ENCODE measurements at regions not wholly inside any gene's neighbourhood (a gene's known extent, or its start where the extent isn't known, plus 50 kb on each side); places are given as distances from the start of the nearest gene placed in this dataset.

DNA sequence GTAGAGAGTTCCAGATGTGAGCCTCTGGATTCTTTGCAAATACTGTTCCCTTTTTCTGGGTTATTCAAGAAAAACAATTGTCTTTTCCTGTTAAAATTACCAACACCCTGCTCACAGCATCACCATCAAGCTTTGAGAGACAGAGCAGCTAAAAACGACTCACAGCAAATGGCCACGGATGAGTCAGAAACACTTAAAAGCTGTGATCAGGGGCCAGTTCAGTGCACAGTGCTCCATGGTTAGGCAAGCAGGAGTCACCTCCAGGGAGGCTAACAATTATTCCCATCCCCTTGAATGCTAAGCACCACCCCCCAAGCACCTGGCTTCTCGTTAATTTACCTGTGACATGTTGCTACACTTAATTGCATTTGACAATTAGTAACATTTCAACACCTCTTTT is 128.4 kb upstream of the CAMK1G start:
- TF ChIP-seq, protein P1, sequence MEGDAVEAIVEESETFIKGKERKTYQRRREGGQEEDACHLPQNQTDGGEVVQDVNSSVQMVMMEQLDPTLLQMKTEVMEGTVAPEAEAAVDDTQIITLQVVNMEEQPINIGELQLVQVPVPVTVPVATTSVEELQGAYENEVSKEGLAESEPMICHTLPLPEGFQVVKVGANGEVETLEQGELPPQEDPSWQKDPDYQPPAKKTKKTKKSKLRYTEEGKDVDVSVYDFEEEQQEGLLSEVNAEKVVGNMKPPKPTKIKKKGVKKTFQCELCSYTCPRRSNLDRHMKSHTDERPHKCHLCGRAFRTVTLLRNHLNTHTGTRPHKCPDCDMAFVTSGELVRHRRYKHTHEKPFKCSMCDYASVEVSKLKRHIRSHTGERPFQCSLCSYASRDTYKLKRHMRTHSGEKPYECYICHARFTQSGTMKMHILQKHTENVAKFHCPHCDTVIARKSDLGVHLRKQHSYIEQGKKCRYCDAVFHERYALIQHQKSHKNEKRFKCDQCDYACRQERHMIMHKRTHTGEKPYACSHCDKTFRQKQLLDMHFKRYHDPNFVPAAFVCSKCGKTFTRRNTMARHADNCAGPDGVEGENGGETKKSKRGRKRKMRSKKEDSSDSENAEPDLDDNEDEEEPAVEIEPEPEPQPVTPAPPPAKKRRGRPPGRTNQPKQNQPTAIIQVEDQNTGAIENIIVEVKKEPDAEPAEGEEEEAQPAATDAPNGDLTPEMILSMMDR (IDR thresholded peaks at IDR 0.05; ENCODE audit: low read length) = no peak
- no peak for TF ChIP-seq EZH2phosphoT487 (IDR thresholded peaks at IDR 0.05; ENCODE audit: low read length)

All from MM.1S (cell line).